ENCODE measurements at regions not wholly inside any gene's neighbourhood (a gene's known extent, or its start where the extent isn't known, plus 50 kb on each side); places are given as distances from the start of the nearest gene placed in this dataset.

DNA sequence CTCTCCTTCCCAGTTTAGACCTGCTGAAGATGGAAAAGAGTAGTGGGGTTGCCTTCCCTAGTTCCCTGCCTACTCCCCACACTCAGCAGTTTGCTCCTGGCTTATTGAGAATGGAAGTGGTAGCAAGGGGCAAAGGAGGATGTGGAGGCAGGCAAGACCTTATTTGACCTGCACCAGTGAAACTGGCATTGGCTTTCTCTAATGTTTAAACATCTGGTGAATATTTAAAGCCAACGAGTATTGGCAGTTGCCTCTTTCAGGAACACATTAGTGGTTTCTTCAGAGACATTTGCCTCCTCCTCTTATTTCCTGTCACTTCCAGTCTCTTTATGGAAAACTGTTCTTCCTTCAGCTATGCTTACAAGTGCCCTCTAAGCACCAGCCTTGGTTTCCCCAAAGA, 62.4 kb upstream of the VAV3 start:
- no peak for ATAC-seq
- Histone ChIP-seq H3K4me2 (no peak overlapping the region), H3K9me3 (no peaks in the 10 kb centered on the region), H3K4me3 (no peak overlapping the region), H3K4me1 (no peaks in the 10 kb centered on the region), H3K27ac (no peak overlapping the region)
- ChIA-PET CTCF (no interaction called here), POLR2A (no interaction called here)
- DNase-seq (ENCODE audit: low read depth in 1 of 2, low spot score in 1 of 2), result no peak
- FAIRE-seq, result no peak
- 0% methylated on average over 1 of the region's 1 CpG for WGBS (ENCODE audit: missing lambda C conversion rate)
- no peak for TF ChIP-seq FOSL2 (IDR thresholded peaks at IDR 0.05)
- TF ChIP-seq FOSL2 (CRISPR knock-in tag; IDR thresholded peaks at IDR 0.05), result no peak
- no peak for TF ChIP-seq CBX8 (IDR thresholded peaks at IDR 0.05)
- TF ChIP-seq ZFP36 (IDR thresholded peaks at IDR 0.05; ENCODE audit: borderline replicate concordance, partially characterized antibody), result no peak
- no peak for TF ChIP-seq MYC (IDR thresholded peaks at IDR 0.05; ENCODE audit: borderline replicate concordance, low read length)
- TF ChIP-seq ZNF302 (CRISPR knock-in tag; IDR thresholded peaks at IDR 0.05), result no peak
- TF ChIP-seq CBX2 (IDR thresholded peaks at IDR 0.05; ENCODE audit: borderline replicate concordance, low read depth), result no peak
- TF ChIP-seq HEYL (CRISPR knock-in tag; IDR thresholded peaks at IDR 0.05), result no peak
- TF ChIP-seq RFX5 (IDR thresholded peaks at IDR 0.05), result no peak
- TF ChIP-seq NPAS2 (CRISPR knock-in tag; IDR thresholded peaks at IDR 0.05; ENCODE audit: borderline replicate concordance), result no peak
- TF ChIP-seq, protein P1, sequence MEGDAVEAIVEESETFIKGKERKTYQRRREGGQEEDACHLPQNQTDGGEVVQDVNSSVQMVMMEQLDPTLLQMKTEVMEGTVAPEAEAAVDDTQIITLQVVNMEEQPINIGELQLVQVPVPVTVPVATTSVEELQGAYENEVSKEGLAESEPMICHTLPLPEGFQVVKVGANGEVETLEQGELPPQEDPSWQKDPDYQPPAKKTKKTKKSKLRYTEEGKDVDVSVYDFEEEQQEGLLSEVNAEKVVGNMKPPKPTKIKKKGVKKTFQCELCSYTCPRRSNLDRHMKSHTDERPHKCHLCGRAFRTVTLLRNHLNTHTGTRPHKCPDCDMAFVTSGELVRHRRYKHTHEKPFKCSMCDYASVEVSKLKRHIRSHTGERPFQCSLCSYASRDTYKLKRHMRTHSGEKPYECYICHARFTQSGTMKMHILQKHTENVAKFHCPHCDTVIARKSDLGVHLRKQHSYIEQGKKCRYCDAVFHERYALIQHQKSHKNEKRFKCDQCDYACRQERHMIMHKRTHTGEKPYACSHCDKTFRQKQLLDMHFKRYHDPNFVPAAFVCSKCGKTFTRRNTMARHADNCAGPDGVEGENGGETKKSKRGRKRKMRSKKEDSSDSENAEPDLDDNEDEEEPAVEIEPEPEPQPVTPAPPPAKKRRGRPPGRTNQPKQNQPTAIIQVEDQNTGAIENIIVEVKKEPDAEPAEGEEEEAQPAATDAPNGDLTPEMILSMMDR (IDR thresholded peaks at IDR 0.05), result no peak
- no peak for TF ChIP-seq EHF (CRISPR knock-in tag; IDR thresholded peaks at IDR 0.05)
- no peak for TF ChIP-seq CHD4 (IDR thresholded peaks at IDR 0.05; ENCODE audit: borderline replicate concordance)
- TF ChIP-seq RAD21 (conservative IDR thresholded peaks at IDR 0.05 in 1 of 2, IDR thresholded peaks at IDR 0.05 in 1 of 2), result no peak
- TF ChIP-seq TFCP2L1 (CRISPR knock-in tag; IDR thresholded peaks at IDR 0.05), result no peak
- no peak for TF ChIP-seq MAZ (IDR thresholded peaks at IDR 0.05; ENCODE audit: borderline replicate concordance, low read depth, low read length)

DNA sequence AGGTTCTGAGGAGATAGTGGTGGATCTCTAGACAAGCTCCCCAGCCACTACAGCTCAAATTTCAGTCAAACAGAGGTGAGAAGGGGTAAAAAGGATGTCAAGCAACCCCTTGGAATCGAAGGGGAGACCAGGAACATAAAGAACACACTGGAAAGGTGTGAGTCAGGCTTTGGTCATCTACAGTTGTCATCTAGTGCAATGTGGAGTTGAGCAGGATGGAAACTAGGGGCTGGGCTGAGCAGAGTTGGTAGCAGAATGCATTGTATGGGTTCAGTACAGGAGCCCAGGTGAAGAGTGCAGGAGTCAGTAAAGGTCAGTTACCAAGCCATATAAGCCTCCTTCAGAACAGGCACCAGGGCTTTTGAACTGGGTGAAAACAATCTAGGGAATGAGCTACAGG, 52.7 kb upstream of the VAV3 start:
- ATAC-seq, result no peak
- TF ChIP-seq HEYL (CRISPR knock-in tag; IDR thresholded peaks at IDR 0.05) (no peak), POLR2A (IDR thresholded peaks at IDR 0.05; ENCODE audit: low read length) (no peak), CHD4 (IDR thresholded peaks at IDR 0.05; ENCODE audit: borderline replicate concordance) (no peak), RARB (CRISPR knock-in tag; IDR thresholded peaks at IDR 0.05) (no peak), HOXB13 (CRISPR knock-in tag; IDR thresholded peaks at IDR 0.05; ENCODE audit: low read depth) (no peak), RFX5 (IDR thresholded peaks at IDR 0.05) (no peak), ESRRA (IDR thresholded peaks at IDR 0.05; ENCODE audit: borderline replicate concordance, low read length) (no peak), HOXA7 (CRISPR knock-in tag; IDR thresholded peaks at IDR 0.05) (no peak), KDM5A (IDR thresholded peaks at IDR 0.05) (no peak), SMC3 (IDR thresholded peaks at IDR 0.05) (no peak), POLR2AphosphoS2 (conservative IDR thresholded peaks at IDR 0.05; ENCODE audit: low read length) (no peak)
- TF ChIP-seq, protein P2, sequence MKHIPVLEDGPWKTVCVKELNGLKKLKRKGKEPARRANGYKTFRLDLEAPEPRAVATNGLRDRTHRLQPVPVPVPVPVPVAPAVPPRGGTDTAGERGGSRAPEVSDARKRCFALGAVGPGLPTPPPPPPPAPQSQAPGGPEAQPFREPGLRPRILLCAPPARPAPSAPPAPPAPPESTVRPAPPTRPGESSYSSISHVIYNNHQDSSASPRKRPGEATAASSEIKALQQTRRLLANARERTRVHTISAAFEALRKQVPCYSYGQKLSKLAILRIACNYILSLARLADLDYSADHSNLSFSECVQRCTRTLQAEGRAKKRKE (CRISPR knock-in tag; IDR thresholded peaks at IDR 0.05; ENCODE audit: low read depth), result no peak
- TF ChIP-seq, protein P3, sequence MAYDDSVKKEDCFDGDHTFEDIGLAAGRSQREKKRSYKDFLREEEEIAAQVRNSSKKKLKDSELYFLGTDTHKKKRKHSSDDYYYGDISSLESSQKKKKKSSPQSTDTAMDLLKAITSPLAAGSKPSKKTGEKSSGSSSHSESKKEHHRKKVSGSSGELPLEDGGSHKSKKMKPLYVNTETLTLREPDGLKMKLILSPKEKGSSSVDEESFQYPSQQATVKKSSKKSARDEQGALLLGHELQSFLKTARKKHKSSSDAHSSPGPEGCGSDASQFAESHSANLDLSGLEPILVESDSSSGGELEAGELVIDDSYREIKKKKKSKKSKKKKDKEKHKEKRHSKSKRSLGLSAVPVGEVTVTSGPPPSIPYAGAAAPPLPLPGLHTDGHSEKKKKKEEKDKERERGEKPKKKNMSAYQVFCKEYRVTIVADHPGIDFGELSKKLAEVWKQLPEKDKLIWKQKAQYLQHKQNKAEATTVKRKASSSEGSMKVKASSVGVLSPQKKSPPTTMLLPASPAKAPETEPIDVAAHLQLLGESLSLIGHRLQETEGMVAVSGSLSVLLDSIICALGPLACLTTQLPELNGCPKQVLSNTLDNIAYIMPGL (CRISPR knock-in tag; IDR thresholded peaks at IDR 0.05; ENCODE audit: borderline replicate concordance), result no peak
- TF ChIP-seq, protein P4, sequence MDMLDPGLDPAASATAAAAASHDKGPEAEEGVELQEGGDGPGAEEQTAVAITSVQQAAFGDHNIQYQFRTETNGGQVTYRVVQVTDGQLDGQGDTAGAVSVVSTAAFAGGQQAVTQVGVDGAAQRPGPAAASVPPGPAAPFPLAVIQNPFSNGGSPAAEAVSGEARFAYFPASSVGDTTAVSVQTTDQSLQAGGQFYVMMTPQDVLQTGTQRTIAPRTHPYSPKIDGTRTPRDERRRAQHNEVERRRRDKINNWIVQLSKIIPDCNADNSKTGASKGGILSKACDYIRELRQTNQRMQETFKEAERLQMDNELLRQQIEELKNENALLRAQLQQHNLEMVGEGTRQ (IDR thresholded peaks at IDR 0.05), result no peak
- Histone ChIP-seq H3K9me3 (no peaks in the 10 kb centered on the region), H3K27ac (no peak overlapping the region), H3K4me2 (no peak overlapping the region), H3K4me1 (no peaks in the 10 kb centered on the region), H3K4me3 (no peak overlapping the region)
- DNase-seq (ENCODE audit: low read depth in 1 of 2, low spot score in 1 of 2), result no peak
- ChIA-PET POLR2A (no interaction called here), CTCF (no interaction called here)
- no peak for FAIRE-seq
- 0% methylated on average over 1 of the region's 1 CpG for WGBS (ENCODE audit: missing lambda C conversion rate)
